A549 (cell line): ENCODE measurements at regions not wholly inside any gene's neighbourhood (a gene's known extent, or its start where the extent isn't known, plus 50 kb on each side); places are given as distances from the start of the nearest gene placed in this dataset.

Source experiments
- CBX2 ChIP-seq: fragments of 200-600 bp; sonication (generic); IDR thresholded peaks from 2 replicates; pipeline ENCODE4 v1.6.1; 2016; ENCODE audit warnings: low read depth, mild to moderate bottlenecking, borderline replicate concordance
- CHD2 ChIP-seq: fragments of 150-350 bp; IDR thresholded peaks from 2 replicates; pipeline ENCODE4 v1.6.1; 2014; ENCODE audit warnings: low read length; ENCODE audit not compliant: partially characterized antibody
- EP300 ChIP-seq, 2 experiments: fragments of >200 bp; sonication (Bioruptor Twin); formaldehyde crosslinking; IDR thresholded peaks; 2 replicates in 1 of 2; 3 replicates in 1 of 2; pipeline ENCODE4 v1.6.1; 2016 to 2017
- FOXS1 ChIP-seq: fragments of 250-450 bp; sonication (Bioruptor Pico); IDR thresholded peaks from 2 replicates; pipeline ENCODE4 v1.5.0; 2020; ENCODE audit warnings: mild to moderate bottlenecking, moderate library complexity
- KDM1A ChIP-seq: fragments of 200-600 bp; sonication (generic); IDR thresholded peaks from 2 replicates; pipeline ENCODE4 v1.6.1; 2016; ENCODE audit warnings: low read depth, mild to moderate bottlenecking
- NPAS2 ChIP-seq: fragments of 250-450 bp; sonication (Bioruptor Pico); IDR thresholded peaks from 2 replicates; pipeline ENCODE4 v1.8.0; 2022; ENCODE audit warnings: mild to moderate bottlenecking, moderate library complexity, borderline replicate concordance
- POLR2A ChIP-seq: IDR thresholded peaks from 2 replicates; pipeline ENCODE4 v1.6.1; 2012; ENCODE audit warnings: mild to moderate bottlenecking, low read length
- RFX5 ChIP-seq: fragments of 450-650 bp; IDR thresholded peaks from 2 replicates; pipeline ENCODE4 v1.7.1; 2014; ENCODE audit warnings: antibody characterized with exemption, mild to moderate bottlenecking, moderate library complexity
- RNF2 ChIP-seq: fragments of 200-600 bp; sonication (generic); IDR thresholded peaks from 2 replicates; pipeline ENCODE4 v1.6.1; 2016; ENCODE audit warnings: low read depth, mild to moderate bottlenecking, antibody characterized with exemption, moderate library complexity, borderline replicate concordance
- TF ChIP-seq, protein P1 (sequence below): fragments of 250-450 bp; sonication (Bioruptor Pico); IDR thresholded peaks from 2 replicates; pipeline ENCODE4 v1.5.0; 2020; ENCODE audit warnings: low read depth, mild to moderate bottlenecking, moderate library complexity
- TF ChIP-seq, protein P2 (sequence below): fragments of >200 bp; sonication (Bioruptor Twin); formaldehyde crosslinking; IDR thresholded peaks from 3 replicates; pipeline ENCODE4 v1.5.1; 2016
- TF ChIP-seq, protein P3 (sequence below): IDR thresholded peaks from 2 replicates; pipeline ENCODE4 v1.6.1; 2012; ENCODE audit warnings: low read depth, borderline replicate concordance

- TF ChIP-seq, protein P1, sequence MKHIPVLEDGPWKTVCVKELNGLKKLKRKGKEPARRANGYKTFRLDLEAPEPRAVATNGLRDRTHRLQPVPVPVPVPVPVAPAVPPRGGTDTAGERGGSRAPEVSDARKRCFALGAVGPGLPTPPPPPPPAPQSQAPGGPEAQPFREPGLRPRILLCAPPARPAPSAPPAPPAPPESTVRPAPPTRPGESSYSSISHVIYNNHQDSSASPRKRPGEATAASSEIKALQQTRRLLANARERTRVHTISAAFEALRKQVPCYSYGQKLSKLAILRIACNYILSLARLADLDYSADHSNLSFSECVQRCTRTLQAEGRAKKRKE: no peak
- TF ChIP-seq EP300 (IDR thresholded peaks at IDR 0.05) (no peak), POLR2A (no peak), CHD2 (no peak), CBX2 (no peak), FOXS1 (CRISPR knock-in tag) (no peak), NPAS2 (no peak), KDM1A (no peak), RNF2 (no peak), RFX5 (no peak)
- TF ChIP-seq, protein P2, sequence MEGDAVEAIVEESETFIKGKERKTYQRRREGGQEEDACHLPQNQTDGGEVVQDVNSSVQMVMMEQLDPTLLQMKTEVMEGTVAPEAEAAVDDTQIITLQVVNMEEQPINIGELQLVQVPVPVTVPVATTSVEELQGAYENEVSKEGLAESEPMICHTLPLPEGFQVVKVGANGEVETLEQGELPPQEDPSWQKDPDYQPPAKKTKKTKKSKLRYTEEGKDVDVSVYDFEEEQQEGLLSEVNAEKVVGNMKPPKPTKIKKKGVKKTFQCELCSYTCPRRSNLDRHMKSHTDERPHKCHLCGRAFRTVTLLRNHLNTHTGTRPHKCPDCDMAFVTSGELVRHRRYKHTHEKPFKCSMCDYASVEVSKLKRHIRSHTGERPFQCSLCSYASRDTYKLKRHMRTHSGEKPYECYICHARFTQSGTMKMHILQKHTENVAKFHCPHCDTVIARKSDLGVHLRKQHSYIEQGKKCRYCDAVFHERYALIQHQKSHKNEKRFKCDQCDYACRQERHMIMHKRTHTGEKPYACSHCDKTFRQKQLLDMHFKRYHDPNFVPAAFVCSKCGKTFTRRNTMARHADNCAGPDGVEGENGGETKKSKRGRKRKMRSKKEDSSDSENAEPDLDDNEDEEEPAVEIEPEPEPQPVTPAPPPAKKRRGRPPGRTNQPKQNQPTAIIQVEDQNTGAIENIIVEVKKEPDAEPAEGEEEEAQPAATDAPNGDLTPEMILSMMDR: no peak
- TF ChIP-seq, protein P3, sequence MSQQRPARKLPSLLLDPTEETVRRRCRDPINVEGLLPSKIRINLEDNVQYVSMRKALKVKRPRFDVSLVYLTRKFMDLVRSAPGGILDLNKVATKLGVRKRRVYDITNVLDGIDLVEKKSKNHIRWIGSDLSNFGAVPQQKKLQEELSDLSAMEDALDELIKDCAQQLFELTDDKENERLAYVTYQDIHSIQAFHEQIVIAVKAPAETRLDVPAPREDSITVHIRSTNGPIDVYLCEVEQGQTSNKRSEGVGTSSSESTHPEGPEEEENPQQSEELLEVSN: no peak
These were observed 156.5 kb upstream of the USP15 start for GRCh38 chr12:62103748-62104147.
